ENCODE measurements at regions not wholly inside any gene's neighbourhood (a gene's known extent, or its start where the extent isn't known, plus 50 kb on each side); places are given as distances from the start of the nearest gene placed in this dataset.

DNA sequence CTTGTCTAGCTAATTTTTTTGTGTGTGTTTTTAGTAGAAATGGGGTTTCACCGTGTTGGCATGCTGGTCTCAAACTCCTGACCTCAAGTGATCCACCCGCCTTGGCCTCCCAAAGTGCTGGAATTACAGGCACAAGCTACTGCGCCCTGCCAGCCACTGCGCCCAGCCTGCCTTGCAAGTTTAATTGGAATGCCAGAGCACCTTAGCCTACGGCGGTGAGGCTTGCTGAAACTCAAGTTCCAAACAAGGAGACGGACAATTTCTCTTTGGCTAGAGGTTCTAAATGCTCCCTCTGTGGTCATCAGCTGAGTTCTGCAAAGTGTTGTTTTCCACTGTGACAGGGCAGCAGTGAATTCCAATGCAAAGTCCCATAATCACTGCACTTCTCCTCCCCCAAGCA lies 583.4 kb downstream of the KCNJ3 start:
- DNase-seq (ENCODE audit: low read depth), result no peak

GRCh38 chr2:155273323-155273722 lies 574.8 kb downstream of the KCNJ3 start:
- DNase-seq (ENCODE audit: low read depth), result no peak

DNA sequence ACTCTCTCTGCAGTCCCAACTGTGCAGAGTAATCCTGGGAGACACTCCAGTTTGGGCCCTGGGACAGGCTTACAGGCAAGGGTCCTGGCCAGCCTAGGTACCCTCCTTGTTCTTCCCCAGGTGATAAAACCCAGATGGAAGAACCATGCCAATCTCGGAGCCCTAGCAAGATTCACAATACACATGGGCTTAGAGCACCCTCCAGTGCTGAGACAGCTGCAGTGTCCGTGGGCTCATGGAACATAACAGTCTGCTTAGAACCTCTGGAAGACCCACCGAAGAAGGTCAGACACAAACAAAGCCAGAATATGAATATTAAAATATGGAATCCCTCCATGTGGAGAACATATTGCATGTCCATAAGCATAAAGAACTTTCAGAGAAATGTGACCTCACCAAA lies 568.1 kb downstream of the KCNJ3 start:
- DNase-seq (ENCODE audit: low read depth), result no peak

- DNase-seq (ENCODE audit: low read depth), result no peak
These were observed 567.6 kb downstream of the KCNJ3 start for GRCh38 chr2:155266109-155266508.

GRCh38 chr2:155256803-155257202 lies 558.3 kb downstream of the KCNJ3 start:
- no peak for DNase-seq (ENCODE audit: low read depth)

DNA sequence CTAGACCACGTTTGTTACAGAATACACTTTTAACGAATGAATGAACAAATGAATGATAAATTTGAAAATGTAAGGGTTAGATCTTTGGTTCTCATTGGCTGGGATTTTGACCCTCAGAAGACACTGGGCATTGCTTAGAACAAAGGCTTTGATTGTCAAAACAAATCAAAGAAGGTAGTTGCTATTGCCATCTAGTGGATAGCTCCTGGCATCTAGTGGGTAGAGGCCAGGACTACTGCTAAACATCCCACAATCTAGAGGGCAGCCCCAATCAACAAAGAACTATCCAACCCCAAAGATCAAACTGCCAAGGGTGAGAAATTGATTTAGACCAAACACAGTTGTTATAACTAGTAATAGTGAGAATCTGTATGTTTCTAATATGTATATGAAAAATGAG lies 552.3 kb downstream of the KCNJ3 start:
- no peak for DNase-seq (ENCODE audit: low read depth)

DNA sequence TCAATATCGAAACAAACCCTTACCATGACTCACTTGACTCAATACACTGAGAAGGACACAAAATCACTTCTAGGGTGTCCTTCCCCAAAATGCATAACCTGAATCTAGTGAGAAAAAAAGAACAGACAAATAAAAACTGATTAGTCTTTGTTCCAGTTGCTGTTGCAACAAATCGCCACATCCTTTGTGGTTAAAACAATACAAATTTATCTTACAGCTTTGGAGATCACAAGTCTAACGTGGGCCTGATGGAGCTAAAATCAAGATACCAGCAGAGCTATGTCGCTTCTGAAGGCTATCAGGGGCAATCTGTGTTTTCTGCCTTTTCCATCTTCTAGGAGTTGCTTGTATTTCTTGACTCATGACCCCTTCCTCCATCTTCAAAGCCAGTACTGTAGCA lies 541.7 kb downstream of the KCNJ3 start:
- no peak for DNase-seq (ENCODE audit: low read depth)

- DNase-seq (ENCODE audit: low read depth), result no peak
These were observed 537.2 kb downstream of the KCNJ3 start for GRCh38 chr2:155235710-155236109.

- no peak for DNase-seq (ENCODE audit: low read depth)
These were observed 525.4 kb downstream of the KCNJ3 start for GRCh38 chr2:155223781-155224406.

- no peak for DNase-seq (ENCODE audit: low read depth)
These were observed 520.5 kb downstream of the KCNJ3 start for GRCh38 chr2:155218945-155219344.

GRCh38 chr2:155218292-155218924 lies 519.9 kb downstream of the KCNJ3 start:
- no peak for DNase-seq (ENCODE audit: low read depth)

- no peak for DNase-seq (ENCODE audit: low read depth)
These were observed 516.7 kb downstream of the KCNJ3 start for GRCh38 chr2:155215037-155215707.

GRCh38 chr2:155209696-155210450 lies 511.4 kb downstream of the KCNJ3 start:
- DNase-seq (ENCODE audit: low read depth), result no peak

DNA sequence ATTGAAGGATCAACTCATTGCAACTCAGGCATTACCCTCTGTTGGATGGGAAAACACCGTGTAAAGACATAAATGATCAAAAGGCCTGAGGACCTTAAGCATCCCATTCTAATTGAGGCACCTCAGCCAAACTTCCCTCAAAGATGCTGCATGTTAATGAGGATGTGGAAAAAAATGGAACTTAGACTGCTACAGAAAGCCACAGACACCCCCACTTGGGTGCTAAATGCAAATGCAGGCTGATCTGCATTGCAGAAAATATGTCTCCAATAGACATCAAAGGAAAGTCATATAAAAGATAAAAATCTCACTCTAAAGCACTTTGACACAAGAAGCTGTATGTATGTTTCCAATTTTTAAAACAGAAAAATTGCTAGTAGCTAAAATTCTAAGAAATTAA lies 504.7 kb downstream of the KCNJ3 start:
- no peak for DNase-seq (ENCODE audit: low read depth)

DNA sequence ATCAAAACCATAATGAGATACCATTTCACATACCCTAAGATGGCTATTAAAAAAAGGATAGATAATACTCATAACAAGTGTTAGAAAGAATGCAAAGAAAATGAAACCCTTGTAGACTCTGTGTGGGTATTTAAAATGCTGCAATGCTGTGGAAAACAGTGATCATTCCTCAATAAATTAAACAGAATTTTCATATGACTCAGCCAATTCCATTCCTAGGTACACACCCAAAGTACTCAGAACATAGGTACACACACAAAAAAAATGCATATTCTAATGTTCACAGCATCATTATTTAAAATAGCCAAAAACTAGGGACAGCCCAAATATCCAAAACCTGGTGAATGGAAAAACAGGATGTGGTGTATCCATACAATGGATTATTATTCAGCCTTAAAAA lies 502.3 kb downstream of the KCNJ3 start:
- no peak for DNase-seq (ENCODE audit: low read depth)

GRCh38 chr2:155190342-155190741 lies 491.8 kb downstream of the KCNJ3 start:
- DNase-seq (ENCODE audit: low read depth), result no peak

- no peak for DNase-seq (ENCODE audit: low read depth)
These were observed 480.4 kb downstream of the KCNJ3 start for GRCh38 chr2:155178921-155179320.

DNA sequence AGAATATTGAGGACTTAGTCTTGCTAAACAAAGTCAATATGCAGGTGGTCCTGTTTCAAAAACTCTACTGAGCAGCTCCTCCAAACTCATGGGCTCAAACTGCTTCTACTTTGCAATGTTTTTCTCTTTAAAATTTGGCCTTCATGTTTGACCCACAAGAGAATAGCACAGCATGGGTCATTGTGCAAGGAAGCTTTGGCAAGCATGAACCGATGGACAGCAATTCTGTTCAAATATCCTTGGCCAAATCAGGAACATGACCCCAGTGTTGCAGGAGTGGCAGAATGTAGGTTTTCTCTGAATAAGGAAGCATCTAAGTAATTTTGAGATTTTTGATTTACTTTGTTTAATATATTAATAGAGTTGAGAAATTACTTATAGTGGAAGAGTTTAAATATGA lies 477.9 kb downstream of the KCNJ3 start:
- DNase-seq (ENCODE audit: low read depth), result no peak

GRCh38 chr2:155169317-155169716 lies 470.8 kb downstream of the KCNJ3 start:
- DNase-seq (ENCODE audit: low read depth), result no peak

DNA sequence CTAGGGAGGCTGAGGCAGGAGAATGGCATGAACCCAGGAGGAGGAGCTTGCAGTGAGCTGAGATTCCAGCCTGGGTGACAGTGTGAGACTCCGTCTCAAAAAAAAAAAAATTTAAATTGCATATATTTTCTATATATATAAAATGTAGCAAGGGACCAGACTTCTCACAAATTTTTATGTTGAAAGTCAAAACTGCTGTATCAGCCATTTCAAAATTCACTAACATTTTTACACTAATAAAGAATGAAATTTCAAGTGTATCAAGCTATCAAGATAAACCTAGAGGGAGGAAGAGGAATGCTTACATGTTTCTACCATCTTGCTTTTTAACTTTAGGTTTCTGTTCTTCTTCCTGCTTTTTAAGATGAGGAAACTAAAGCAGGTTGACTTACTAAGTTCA lies 464.0 kb downstream of the KCNJ3 start:
- DNase-seq (ENCODE audit: low read depth), result no peak

- DNase-seq (ENCODE audit: low read depth), result no peak
These were observed 462.8 kb downstream of the KCNJ3 start for GRCh38 chr2:155161314-155161713.

GRCh38 chr2:155157711-155158110 lies 459.2 kb downstream of the KCNJ3 start:
- DNase-seq (ENCODE audit: low read depth), result no peak

DNA sequence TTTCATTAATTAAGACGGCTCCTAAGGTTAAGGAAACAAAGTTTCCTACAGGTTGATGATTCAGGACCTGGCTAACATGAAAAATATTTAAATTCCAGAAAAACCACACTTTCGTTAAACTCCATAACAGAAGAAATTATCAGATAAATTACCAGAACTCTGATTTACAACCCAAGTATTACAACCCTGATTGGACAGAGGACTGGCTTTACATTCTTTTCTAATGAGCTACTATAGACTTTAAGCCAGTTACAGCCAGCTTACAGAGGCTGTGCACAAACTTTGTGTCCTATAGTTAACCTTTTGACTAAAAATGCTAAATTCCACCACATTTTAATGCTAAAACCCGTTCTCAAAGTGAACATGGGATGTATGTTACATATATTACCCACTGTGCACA lies 458.6 kb downstream of the KCNJ3 start:
- DNase-seq (ENCODE audit: low read depth), result no peak

Data from stromal cell of bone marrow (primary cell).